8988T (cell line): ENCODE measurements at regions not wholly inside any gene's neighbourhood (a gene's known extent, or its start where the extent isn't known, plus 50 kb on each side); places are given as distances from the start of the nearest gene placed in this dataset.

ENCODE experiments used
- DNase-seq: peaks from one replicate; pipeline ENCODE4 v3.0.0; 2011

DNA sequence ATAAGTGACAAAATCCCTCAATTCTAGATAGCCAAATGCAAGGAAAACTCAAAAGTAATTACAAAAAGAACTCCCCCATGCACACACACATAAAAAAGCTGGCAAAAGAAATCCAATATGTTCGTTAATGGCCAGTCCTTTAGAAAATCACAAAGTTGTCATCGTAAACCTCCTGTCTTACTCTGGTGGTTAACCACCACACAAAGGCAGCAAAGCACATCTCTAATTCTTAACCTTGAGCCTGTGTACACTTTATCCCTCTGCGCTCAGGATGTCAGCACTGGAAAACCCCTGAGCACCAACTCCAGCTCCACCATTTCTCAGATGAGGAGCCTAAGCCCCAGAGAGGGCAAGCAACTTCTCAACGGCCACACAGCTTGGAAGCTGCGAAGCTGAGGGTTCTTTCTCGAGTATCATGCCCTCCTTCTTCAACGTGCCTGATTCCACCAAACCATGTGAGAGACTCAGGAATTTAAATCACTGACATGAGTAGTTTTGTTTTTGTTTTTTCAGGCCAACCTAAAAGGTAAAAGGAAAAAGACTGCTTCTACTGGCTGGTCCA lies 72.5 kb downstream of the C16orf95 start:
- DNase-seq: no peak

DNA sequence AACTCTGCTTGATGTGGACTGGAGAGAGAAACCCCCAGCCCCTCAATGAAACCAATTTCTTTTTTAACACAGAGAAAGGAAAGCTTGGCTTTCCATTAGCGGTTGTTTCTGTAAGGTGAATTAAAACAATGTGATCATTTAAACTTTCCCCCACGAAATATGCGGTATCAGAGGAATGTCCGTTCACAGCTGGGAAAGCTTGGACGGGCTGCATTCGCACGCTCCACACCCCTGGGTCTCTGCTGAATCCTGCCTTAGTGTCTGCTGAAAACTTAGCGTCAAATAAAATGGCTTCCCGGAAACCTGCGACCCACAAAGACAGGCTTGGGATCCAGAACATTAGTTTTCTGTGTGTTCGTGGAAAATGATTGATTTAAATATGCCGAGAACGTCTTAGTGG lies 71.7 kb downstream of the C16orf95 start:
- DNase-seq: no peak

DNA sequence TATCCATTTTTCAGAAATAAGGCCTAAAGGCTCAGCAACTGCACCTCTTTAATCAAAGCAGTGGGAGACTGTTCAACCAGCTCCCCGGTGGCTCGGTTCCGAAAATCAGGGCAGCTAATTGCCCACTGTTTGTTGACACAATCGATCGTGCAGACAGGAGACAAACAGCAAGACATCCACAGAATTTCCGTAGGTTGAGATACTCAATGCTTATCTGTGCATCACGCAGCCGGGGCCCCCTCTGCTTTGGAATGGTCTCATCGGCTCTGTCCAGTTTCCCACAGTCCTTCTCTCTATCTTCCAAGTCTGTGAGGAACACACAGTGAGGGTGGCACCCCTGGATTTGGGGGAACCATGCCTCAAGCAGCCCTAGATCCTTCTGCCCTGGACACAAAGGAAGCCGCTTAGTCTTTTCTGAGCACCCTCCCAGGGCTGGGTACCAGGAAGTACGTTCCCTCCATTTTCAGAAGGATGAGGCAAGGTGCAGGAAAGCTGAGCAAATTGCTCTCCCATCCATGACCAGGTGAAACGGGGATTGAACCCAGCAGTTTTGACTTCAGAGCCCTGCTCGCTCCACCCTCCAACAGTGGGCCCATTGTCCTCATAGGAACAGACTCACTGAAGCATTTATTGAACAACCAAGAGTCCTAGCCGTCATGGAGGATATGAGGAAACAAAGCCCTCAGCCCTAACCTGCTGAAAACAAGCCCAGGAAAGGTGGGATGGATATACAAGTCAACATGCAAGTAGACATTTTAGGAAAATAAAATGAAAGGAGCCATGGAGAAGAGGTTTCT lies 70.7 kb downstream of the C16orf95 start:
- DNase-seq: no peak

DNA sequence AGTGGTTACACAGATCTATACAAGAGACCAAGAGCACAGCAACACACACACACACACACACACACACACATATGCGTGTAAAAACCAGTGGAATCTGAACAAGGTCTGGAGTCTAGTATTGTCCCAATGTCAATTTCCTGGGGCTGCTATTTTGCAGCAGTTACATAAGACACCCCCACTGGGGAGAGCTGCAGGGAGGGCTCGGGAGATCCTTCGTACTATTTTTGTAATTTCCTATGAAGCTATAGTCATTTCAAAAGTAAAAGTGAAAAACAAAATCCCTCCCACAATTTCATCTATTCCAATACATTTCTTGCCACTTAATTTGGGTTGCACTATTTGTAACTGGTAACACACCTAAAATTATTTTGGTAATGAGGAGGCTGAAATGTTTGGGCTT lies 68.5 kb downstream of the C16orf95 start:
- no peak for DNase-seq

DNA sequence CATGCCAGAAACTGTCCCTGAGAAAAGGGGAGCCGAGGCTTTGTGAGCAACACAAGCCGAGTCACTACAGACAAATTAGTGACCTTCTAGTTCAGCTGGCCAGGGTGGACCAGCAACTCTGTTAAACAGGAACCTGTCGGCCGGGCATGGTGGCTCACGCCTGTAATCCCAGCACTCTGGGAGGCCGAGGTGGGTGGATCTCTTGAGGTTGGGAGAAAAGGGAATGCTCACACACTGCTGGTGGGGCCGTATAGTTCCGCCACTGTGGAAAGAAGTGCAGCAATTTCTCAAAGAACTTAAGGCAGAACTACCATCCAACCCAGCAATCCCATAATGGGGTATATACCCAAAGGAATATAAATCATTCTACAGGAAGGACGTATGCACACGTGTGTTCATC lies 67.8 kb downstream of the C16orf95 start:
- DNase-seq: no peak

DNA sequence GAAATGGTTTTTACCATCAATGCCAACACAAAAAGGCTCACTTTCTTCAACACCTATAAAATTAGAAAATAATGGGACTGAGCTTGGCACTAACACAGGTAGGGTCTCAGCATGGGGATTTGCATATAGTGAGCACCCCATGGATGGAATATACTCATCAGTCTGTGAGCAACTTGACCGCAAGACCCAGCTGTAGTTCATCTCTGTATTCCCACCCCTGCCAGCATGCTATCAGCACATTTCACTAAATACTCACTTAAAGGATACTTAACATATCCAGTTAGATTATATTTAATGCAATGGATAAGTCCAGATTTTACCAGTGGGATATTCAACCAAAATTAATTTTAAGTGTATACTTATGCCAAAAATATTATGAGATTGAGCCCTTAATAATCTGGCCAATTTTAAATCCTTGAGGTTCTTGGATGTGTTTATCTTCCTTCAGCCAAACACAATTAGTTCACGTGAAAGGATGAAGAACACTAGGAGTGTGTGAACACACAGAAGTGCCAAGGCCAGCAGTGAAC lies 66.7 kb downstream of the C16orf95 start:
- DNase-seq: no peak

DNA sequence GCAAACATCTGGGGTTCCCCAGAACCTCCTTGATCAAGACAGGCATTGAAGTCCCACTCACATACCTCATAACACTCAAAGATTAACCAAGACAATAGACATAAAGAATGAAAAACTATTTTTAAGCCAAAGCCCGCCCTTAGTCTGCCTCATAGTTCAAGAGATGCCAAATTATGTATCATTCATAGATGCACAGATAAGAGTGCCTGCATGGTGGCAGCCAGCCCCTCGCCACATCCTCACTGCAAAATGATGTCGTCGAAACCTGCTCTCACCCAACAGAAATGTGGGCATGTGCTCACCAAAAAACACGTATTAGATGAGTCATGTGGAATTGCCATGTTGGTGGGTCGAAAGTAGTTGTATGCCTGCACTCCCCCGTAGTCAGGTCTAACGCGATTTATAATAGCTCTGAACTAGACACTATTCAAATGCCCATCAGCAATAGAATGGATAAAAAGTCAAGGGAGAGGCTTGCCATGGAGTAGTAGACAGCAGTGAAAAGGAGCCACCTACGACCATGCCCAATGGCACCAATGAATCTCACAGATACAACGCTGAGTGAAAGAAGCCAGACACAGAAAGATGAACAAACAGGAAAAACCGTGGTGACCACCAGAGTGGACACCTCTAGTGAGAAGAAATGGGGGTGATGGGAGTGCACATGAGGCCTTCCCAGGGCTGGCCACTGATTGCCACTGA lies 64.8 kb downstream of the C16orf95 start:
- no peak for DNase-seq
